ENCODE measurements at regions not wholly inside any gene's neighbourhood (a gene's known extent, or its start where the extent isn't known, plus 50 kb on each side); places are given as distances from the start of the nearest gene placed in this dataset.
A peak's percentile ranks its signal among the peaks of the same experiment; 100 is the strongest.

GRCh38 chr13:97843189-97843588, 110.3 kb upstream of the IPO5 start:
- TF ChIP-seq CTCF (IDR thresholded peaks at IDR 0.05 in 8 of 11, conservative IDR thresholded peaks at IDR 0.05 in 3 of 11) (no peak), POLR2A (IDR thresholded peaks at IDR 0.05) (no peak)

GRCh38 chr13:97844151-97844550, 109.3 kb upstream of the IPO5 start:
- Histone ChIP-seq H3K4me3 (no peak overlapping the region), H3K4me1 (peaks cover 0 to 8% (median 0%) of the 10 kb centered on the region in 6 donors), H3K27ac (no peak overlapping the region), H3K27me3 (replicated peaks in 1 of 7) (peaks cover 0 to 12% (median 0%) of the 10 kb centered on the region in 7 donors), H3K9me3 (no peaks in the 10 kb centered on the region), H3K36me3 (no peaks in the 10 kb centered on the region)
- WGBS, 5 donors = 65 to 78% (median 72%) methylated on average over 5 of the region's 5 CpGs
- intact Hi-C loops (cut with DNase I; ENCODE audit: low total_unique reads) = no loop called here
- no peak for TF ChIP-seq CTCF (IDR thresholded peaks at IDR 0.05 in 8 of 11, conservative IDR thresholded peaks at IDR 0.05 in 3 of 11)
- no peak for TF ChIP-seq POLR2AphosphoS5 (IDR thresholded peaks at IDR 0.05)
- TF ChIP-seq POLR2A (IDR thresholded peaks at IDR 0.05) = no peak
- no peak for DNase-seq

More at GRCh38 chr13:97843189-97843588, 110.3 kb upstream of the IPO5 start:
- Histone ChIP-seq H3K27me3 (replicated peaks in 1 of 7) (peaks cover 0 to 12% (median 0%) of the 10 kb centered on the region in 7 donors), H3K9me3 (no peaks in the 10 kb centered on the region), H3K4me3 (no peak overlapping the region), H3K27ac (no peak overlapping the region), H3K36me3 (no peaks in the 10 kb centered on the region), H3K4me1 (no peaks in the 10 kb centered on the region)
- 93 to 100% (median 93%) methylated on average over 1 of the region's 1 CpG for WGBS, 5 donors
- DNase-seq = no peak
- intact Hi-C loops (cut with DNase I; ENCODE audit: low total_unique reads) = no loop called here

GRCh38 chr13:97848886-97849285, 104.6 kb upstream of the IPO5 start:
- WGBS, 5 donors = 50 to 65% (median 53%) methylated on average over 3 of the region's 3 CpGs
- intact Hi-C loops (cut with DNase I; ENCODE audit: low total_unique reads) = no loop called here
- H3K4me1 ChIP-seq = peaks cover 0 to 8% (median 0%) of the 10 kb centered on the region in 6 donors
- peaks cover 0 to 4% (median 0%) of the 10 kb centered on the region in 7 donors for H3K27me3 ChIP-seq (replicated peaks in 1 of 7)
- peak overlapping the region in 5 of 8 donors; percentile 39 to 70 (median 45) for H3K27ac ChIP-seq
- no peak for DNase-seq
- H3K9me3 ChIP-seq = no peaks in the 10 kb centered on the region
- no peaks in the 10 kb centered on the region for H3K36me3 ChIP-seq
- H3K4me3 ChIP-seq = no peak overlapping the region
- TF ChIP-seq POLR2AphosphoS5 (IDR thresholded peaks at IDR 0.05) = peak in 1 of 3 donors; percentile 14
- TF ChIP-seq CTCF (IDR thresholded peaks at IDR 0.05 in 8 of 11, conservative IDR thresholded peaks at IDR 0.05 in 3 of 11) = no peak

GRCh38 chr13:97849305-97849704, 104.2 kb upstream of the IPO5 start:
- intact Hi-C loops (cut with DNase I; ENCODE audit: low total_unique reads) = no loop called here
- peaks cover 0 to 8% (median 0%) of the 10 kb centered on the region in 6 donors for H3K4me1 ChIP-seq
- no peaks in the 10 kb centered on the region for H3K9me3 ChIP-seq
- H3K36me3 ChIP-seq = no peaks in the 10 kb centered on the region
- H3K4me3 ChIP-seq = no peak overlapping the region
- WGBS, 5 donors = 37 to 48% (median 42%) methylated on average over 4 of the region's 4 CpGs
- no peak for DNase-seq
- peak overlapping the region in 5 of 8 donors; percentile 39 to 70 (median 45) for H3K27ac ChIP-seq
- TF ChIP-seq POLR2AphosphoS5 (IDR thresholded peaks at IDR 0.05) (no peak), CTCF (IDR thresholded peaks at IDR 0.05 in 8 of 11, conservative IDR thresholded peaks at IDR 0.05 in 3 of 11) (peak in 2 of 11 experiments; percentile 10 to 12)
- peaks cover 0 to 4% (median 0%) of the 10 kb centered on the region in 7 donors for H3K27me3 ChIP-seq (replicated peaks in 1 of 7)
